ENCODE measurements at regions not wholly inside any gene's neighbourhood (a gene's known extent, or its start where the extent isn't known, plus 50 kb on each side); places are given as distances from the start of the nearest gene placed in this dataset.

DNA sequence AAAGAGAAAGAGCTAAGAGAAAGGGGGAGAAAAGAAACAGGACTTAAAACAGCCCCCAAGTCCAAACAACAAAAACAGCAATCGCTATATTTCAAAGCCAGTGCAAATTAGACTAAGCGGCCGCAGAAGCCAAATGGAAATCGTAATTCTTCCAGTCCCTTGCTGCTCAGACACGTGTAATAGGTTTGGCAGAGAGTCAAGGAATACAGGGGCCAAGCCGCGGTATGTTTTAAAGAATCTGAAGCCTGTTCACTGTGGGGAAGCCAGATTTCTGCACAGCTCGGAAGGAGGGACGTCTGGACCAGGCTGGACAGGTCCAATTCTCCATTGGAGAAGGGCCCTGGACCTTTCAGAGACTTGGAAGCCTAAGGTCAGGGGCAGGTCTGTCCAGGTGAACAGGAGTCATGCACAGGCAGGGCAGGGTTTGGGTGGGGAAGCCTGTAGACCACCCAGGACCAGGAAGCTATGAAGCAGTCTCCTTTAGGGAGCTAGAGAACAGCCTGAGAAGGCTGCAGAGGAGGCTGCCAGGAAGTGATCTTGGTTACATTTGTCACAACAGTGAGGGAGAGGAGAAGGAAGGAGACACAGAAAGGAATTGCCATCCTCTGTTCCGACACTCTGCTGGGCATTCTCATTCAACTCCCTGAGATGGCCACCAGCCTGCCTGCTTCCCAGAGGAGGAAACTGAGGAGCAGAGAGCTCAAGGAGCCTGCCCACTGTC lies 265.5 kb upstream of the ISX start:
- ChIA-PET CTCF (no interaction called here), POLR2A (ENCODE audit: low non-redundant PET) (no interaction called here)
- no peak for DNase-seq (ENCODE audit: low spot score)
- TF ChIP-seq, protein P1, sequence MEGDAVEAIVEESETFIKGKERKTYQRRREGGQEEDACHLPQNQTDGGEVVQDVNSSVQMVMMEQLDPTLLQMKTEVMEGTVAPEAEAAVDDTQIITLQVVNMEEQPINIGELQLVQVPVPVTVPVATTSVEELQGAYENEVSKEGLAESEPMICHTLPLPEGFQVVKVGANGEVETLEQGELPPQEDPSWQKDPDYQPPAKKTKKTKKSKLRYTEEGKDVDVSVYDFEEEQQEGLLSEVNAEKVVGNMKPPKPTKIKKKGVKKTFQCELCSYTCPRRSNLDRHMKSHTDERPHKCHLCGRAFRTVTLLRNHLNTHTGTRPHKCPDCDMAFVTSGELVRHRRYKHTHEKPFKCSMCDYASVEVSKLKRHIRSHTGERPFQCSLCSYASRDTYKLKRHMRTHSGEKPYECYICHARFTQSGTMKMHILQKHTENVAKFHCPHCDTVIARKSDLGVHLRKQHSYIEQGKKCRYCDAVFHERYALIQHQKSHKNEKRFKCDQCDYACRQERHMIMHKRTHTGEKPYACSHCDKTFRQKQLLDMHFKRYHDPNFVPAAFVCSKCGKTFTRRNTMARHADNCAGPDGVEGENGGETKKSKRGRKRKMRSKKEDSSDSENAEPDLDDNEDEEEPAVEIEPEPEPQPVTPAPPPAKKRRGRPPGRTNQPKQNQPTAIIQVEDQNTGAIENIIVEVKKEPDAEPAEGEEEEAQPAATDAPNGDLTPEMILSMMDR (conservative IDR thresholded peaks at IDR 0.05; ENCODE audit: low read depth) = no peak
- H3K27ac ChIP-seq = no peak overlapping the region

DNA sequence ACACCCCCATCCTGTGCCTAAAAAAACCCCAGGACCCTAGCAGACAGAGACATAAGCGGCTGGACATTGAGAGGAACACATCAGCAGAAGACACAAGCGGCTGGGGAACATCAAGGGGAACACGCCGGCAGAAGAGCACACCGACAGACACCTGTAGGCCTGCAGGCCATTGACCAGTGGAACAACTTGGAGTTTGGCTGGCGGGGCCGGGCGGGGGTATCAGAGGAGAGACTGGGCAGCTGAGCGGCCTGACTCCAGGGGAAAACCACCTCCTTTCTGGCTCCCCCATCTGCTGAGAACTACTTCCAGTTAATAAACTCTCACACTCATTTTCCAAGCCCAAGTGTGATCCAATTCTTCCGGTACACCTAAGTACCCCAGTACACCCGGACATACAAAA lies 264.7 kb upstream of the ISX start:
- no peak overlapping the region for H3K27ac ChIP-seq
- POLR2A ChIA-PET (ENCODE audit: low non-redundant PET) = no interaction called here
- CTCF ChIA-PET = no interaction called here
- TF ChIP-seq, protein P1 (conservative IDR thresholded peaks at IDR 0.05; ENCODE audit: low read depth) = no peak
- no peak for DNase-seq (ENCODE audit: low spot score)

DNA sequence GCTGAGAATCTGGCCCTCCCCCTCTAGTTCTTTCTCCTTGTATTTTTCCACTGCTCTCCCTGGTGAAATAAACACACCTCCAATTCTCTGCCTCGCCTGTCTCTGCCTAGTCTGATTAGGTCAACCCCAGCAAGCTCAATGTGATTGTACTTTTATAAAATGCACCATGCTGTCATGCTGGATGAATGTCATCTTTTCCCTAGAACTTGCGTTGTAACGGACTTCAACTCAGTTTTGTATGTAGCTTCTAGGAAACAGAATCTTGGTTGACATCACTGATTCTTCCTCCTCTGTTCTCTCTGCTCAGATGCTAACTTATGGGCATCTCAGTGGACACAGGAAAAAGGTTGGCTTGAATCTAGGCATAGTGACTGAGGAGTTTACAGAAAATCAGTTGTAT lies 261.9 kb upstream of the ISX start:
- DNase-seq (ENCODE audit: low spot score) = no peak
- ChIA-PET CTCF (no interaction called here), POLR2A (ENCODE audit: low non-redundant PET) (no interaction called here)
- H3K27ac ChIP-seq = no peak overlapping the region
- TF ChIP-seq, protein P1 (conservative IDR thresholded peaks at IDR 0.05; ENCODE audit: low read depth) = no peak

DNA sequence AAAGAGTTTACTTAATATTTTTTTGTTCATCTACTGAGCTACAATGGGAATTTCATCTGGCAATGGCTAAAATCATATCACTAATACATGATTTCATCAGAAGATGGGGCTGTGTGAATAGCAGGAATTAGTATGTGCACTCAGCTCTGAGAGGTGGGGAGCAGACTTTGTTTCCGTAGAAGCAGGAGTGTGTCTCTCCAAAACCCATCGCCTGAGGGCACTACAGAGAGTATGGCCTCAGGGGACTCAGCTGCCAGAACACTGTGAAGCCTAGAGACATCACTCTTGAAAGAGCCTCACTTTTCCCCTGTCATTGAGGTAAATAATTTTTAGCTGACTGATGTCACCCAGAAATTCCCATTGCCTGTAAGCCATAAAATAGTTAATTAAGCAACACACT lies 261.4 kb upstream of the ISX start:
- TF ChIP-seq, protein P1 (conservative IDR thresholded peaks at IDR 0.05; ENCODE audit: low read depth) = no peak
- no peak for DNase-seq (ENCODE audit: low spot score)
- no peak overlapping the region for H3K27ac ChIP-seq
- CTCF ChIA-PET = no interaction called here
- POLR2A ChIA-PET (ENCODE audit: low non-redundant PET) = no interaction called here

DNA sequence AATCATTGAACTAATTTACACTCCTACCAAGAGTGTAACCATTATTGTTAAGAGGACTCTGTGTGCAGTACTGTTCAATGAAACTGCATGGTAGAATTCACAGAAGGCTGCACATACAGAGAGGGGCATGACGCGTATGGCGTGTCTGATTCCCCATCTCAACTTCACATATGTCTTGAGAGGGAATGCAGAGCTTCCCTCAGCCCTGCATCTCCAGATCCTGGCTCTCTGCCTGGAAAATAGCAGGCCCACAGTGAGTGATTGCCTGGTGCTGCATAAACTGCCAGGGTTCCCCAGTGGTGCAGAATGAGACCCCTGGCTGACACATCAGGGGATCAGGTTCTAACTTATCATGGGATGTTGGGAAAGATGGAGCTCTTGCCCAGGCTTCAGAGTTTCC lies 260.2 kb upstream of the ISX start:
- POLR2A ChIA-PET (ENCODE audit: low non-redundant PET) = no interaction called here
- TF ChIP-seq, protein P1 (conservative IDR thresholded peaks at IDR 0.05; ENCODE audit: low read depth) = no peak
- CTCF ChIA-PET = no interaction called here
- H3K27ac ChIP-seq = no peak overlapping the region
- DNase-seq (ENCODE audit: low spot score) = no peak

DNA sequence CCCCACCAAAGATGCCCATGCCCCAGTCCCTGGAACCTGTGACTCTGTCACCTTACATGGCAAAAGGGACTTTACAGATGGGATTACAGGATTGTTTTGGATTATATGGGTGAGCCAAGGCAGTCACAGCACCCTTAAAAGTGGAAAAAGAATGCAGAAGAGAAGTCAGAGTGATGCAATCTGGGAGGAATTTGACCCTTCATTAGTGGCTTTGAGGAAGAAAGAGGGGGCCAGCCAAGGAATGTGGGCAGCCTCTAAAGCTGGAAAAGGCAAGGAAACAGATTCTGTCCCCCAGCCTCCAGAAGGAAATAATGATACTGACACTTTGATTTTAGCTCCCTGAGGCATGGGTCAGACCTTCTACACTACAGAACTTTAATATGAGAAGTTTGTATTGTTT lies 257.3 kb upstream of the ISX start:
- TF ChIP-seq, protein P1 (conservative IDR thresholded peaks at IDR 0.05; ENCODE audit: low read depth) = no peak
- ChIA-PET CTCF (no interaction called here), POLR2A (ENCODE audit: low non-redundant PET) (no interaction called here)
- no peak for DNase-seq (ENCODE audit: low spot score)
- no peak overlapping the region for H3K27ac ChIP-seq
